Trophoblast cell (in vitro differentiated cells and primary cell): ENCODE measurements at regions not wholly inside any gene's neighbourhood (a gene's known extent, or its start where the extent isn't known, plus 50 kb on each side); places are given as distances from the start of the nearest gene placed in this dataset.
A peak's percentile ranks its signal among the peaks of the same experiment; 100 is the strongest.

Source experiments
- DNase-seq, 2 donors: peaks; one replicate each; pipeline ENCODE4 v3.0.0-alpha.2; 2016
- H2AFZ ChIP-seq: 2 replicates; pipeline ENCODE4 v1.6.1; 2013; ENCODE audit warnings: low read length, moderate library complexity, mild to moderate bottlenecking; ENCODE audit not compliant: insufficient read depth, poor library complexity
- H2AK5ac ChIP-seq: 2 replicates; pipeline ENCODE4 v1.6.1; 2013; ENCODE audit warnings: mild to moderate bottlenecking, low read length
- H2BK120ac ChIP-seq: 2 replicates; pipeline ENCODE4 v1.6.1; 2013; ENCODE audit warnings: low read length, mild to moderate bottlenecking, moderate library complexity; ENCODE audit not compliant: insufficient read depth, poor library complexity
- H2BK12ac ChIP-seq: 2 replicates; pipeline ENCODE4 v1.6.1; 2013; ENCODE audit warnings: mild to moderate bottlenecking, low read length, moderate library complexity
- H2BK5ac ChIP-seq: 2 replicates; pipeline ENCODE4 v1.6.1; 2013; ENCODE audit warnings: low read length, low read depth, moderate library complexity, mild to moderate bottlenecking; ENCODE audit not compliant: poor library complexity
- H3K14ac ChIP-seq: 2 replicates; pipeline ENCODE4 v1.6.1; 2013; ENCODE audit warnings: mild to moderate bottlenecking, low read length
- H3K18ac ChIP-seq: 2 replicates; pipeline ENCODE4 v1.6.1; 2013; ENCODE audit warnings: mild to moderate bottlenecking, low read length
- H3K23ac ChIP-seq: 2 replicates; pipeline ENCODE4 v1.6.1; 2013; ENCODE audit warnings: low read length
- H3K27ac ChIP-seq: 2 replicates; pipeline ENCODE4 v1.5.1; 2013; ENCODE audit warnings: low read depth, mild to moderate bottlenecking, inconsistent platforms, low read length, moderate library complexity
- H3K27me3 ChIP-seq: 2 replicates; pipeline ENCODE4 v1.6.1; 2013; ENCODE audit warnings: inconsistent platforms, mild to moderate bottlenecking, low read length, moderate library complexity; ENCODE audit not compliant: insufficient read depth
- H3K36me3 ChIP-seq, 2 experiments: 1 replicate in 1 of 2; 2 replicates in 1 of 2; pipeline ENCODE4 v1.6.1; 2013; ENCODE audit warnings: low read length in 2 of 2, mild to moderate bottlenecking in 2 of 2, moderate library complexity in 1 of 2; ENCODE audit not compliant: insufficient read depth in 2 of 2, control insufficient read depth in 1 of 2
- H3K4ac ChIP-seq: 2 replicates; pipeline ENCODE4 v1.6.1; 2013; ENCODE audit warnings: low read depth, mild to moderate bottlenecking, low read length, moderate library complexity
- H3K4me1 ChIP-seq, 2 experiments: 1 replicate in 1 of 2; 2 replicates in 1 of 2; pipeline ENCODE4 v1.6.1; 2013; ENCODE audit warnings: low read length in 2 of 2, mild to moderate bottlenecking in 2 of 2, moderate library complexity in 1 of 2; ENCODE audit not compliant: insufficient read depth in 2 of 2, control insufficient read depth in 1 of 2
- H3K4me2 ChIP-seq: 2 replicates; pipeline ENCODE4 v1.6.1; 2013; ENCODE audit warnings: inconsistent platforms, mild to moderate bottlenecking, low read length, moderate library complexity
- H3K4me3 ChIP-seq: 2 replicates; pipeline ENCODE4 v1.5.1; 2013; ENCODE audit warnings: mild to moderate bottlenecking, low read depth, low read length, inconsistent platforms
- H3K79me1 ChIP-seq: one replicate; pipeline ENCODE4 v1.6.1; 2013; ENCODE audit warnings: low read length
- H3K79me2 ChIP-seq: 2 replicates; pipeline ENCODE4 v1.6.1; 2013; ENCODE audit warnings: low read length, mild to moderate bottlenecking; ENCODE audit not compliant: control insufficient read depth, insufficient read depth, poor library complexity
- H3K9ac ChIP-seq: 2 replicates; pipeline ENCODE4 v1.6.1; 2013; ENCODE audit warnings: mild to moderate bottlenecking, low read length
- H3K9me3 ChIP-seq: 2 replicates; pipeline ENCODE4 v1.6.1; 2013; ENCODE audit warnings: low read depth, mild to moderate bottlenecking, control low read depth, inconsistent platforms, low read length; ENCODE audit not compliant: insufficient read depth
- H4K12ac ChIP-seq: 2 replicates; pipeline ENCODE4 v1.6.1; 2013; ENCODE audit warnings: low read depth, mild to moderate bottlenecking, low read length, moderate library complexity
- H4K8ac ChIP-seq: 2 replicates; pipeline ENCODE4 v1.6.1; 2013; ENCODE audit warnings: low read depth, mild to moderate bottlenecking, low read length, moderate library complexity
- H4K91ac ChIP-seq: one replicate; pipeline ENCODE4 v1.6.1; 2013; ENCODE audit warnings: low read depth, mild to moderate bottlenecking, low read length, moderate library complexity
- WGBS: extraction: QIAGEN DNeasy Blood & Tissue Kit; methylation state at CpG from one replicate; pipeline ENCODE4 v1.1.7; 2013; ENCODE audit warnings: missing lambda C conversion rate; ENCODE audit not compliant: insufficient read length, insufficient coverage; ENCODE audit errors: extremely low coverage; 5-methylcytosine and 5-hydroxymethylcytosine counted together

DNA sequence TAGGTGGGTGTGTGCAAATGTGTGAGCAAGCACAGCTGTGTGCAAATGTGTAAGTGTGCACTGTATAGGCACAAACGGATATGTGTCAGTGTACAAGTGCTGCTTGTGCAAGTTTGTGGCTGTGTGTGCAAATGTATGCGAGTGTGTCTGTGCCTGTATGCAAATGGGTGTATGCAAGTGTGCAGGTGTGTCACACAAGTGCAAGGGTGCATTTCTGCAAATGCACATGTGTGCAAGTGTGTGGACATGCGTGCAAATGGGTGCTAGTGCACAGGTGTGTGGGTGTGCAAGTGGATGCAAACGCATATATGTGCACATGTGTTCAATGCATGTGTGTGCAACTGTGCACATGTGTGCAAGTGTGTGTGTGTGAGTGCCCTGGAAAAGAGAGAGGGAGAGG is 76.5 kb upstream of the TNRC6C start:
- H3K4me1 ChIP-seq, result no peaks in the 10 kb centered on the region
- no peak overlapping the region for H2BK5ac ChIP-seq
- H3K27me3 ChIP-seq, result peaks cover 4% of the 10 kb centered on the region
- peak overlapping the region; percentile 25 for H3K4me3 ChIP-seq
- no peak overlapping the region for H4K8ac ChIP-seq
- no peaks in the 10 kb centered on the region for H3K79me1 ChIP-seq
- H3K9ac ChIP-seq, result no peak overlapping the region
- H3K18ac ChIP-seq, result no peak overlapping the region
- H3K36me3 ChIP-seq, result no peaks in the 10 kb centered on the region
- no peak overlapping the region for H2BK12ac ChIP-seq
- H4K12ac ChIP-seq, result no peak overlapping the region
- H2AFZ ChIP-seq, result no peak overlapping the region
- no peaks in the 10 kb centered on the region for H3K79me2 ChIP-seq
- no peak overlapping the region for H4K91ac ChIP-seq
- no peak for DNase-seq
- no peak overlapping the region for H3K27ac ChIP-seq
- H3K4ac ChIP-seq, result no peak overlapping the region
- peaks cover 4% of the 10 kb centered on the region for H3K9me3 ChIP-seq
- no CpG with 5 or more reads among the region's 4 CpGs for WGBS
- H3K23ac ChIP-seq, result no peak overlapping the region
- H3K4me2 ChIP-seq, result no peak overlapping the region
- no peak overlapping the region for H3K14ac ChIP-seq
- no peak overlapping the region for H2BK120ac ChIP-seq
- H2AK5ac ChIP-seq, result no peak overlapping the region

DNA sequence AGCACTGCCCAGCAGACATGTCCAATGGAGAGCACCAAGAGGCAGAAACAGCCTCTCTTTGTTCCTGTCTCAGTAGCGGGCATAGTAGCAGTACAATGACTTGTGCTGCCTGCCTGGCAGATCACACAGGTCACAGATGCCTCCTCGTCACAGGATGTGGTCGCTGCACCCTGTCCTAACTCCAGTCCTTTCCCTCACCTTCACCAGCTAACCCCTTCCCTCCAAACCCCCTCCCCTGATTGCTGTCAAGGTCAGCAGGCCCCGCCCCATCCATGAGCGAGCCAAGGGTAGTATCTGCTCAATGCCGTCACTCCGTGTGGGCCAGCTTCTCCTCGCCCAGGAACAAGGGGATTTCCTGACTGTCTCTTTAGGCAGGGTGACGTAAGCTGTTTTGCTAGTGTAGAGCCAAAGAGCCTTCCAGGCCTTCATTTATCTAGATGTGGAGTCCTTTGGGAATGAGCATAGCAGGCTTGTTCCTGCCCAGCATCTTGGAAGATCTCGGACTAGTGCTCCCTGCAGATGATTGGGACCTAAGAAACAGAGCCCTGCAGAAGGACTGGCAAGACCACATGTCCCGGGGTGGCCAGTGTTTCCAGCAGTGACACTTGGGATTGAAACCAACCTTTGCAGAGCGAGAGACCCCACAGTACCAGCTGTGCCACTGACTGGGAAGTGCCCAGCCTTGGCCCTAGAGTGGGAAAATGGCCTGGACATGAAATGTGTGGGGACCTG is 75.9 kb upstream of the TNRC6C start:
- Histone ChIP-seq H3K18ac (no peak overlapping the region), H3K23ac (no peak overlapping the region), H3K14ac (no peak overlapping the region), H2AK5ac (no peak overlapping the region), H2BK12ac (no peak overlapping the region), H3K36me3 (no peaks in the 10 kb centered on the region), H4K12ac (no peak overlapping the region), H3K4ac (no peak overlapping the region), H3K9me3 (peaks cover 4% of the 10 kb centered on the region), H3K9ac (no peak overlapping the region), H2AFZ (no peak overlapping the region), H3K27me3 (peaks cover 6% of the 10 kb centered on the region), H3K4me3 (no peak overlapping the region), H3K4me2 (no peak overlapping the region), H2BK120ac (no peak overlapping the region), H2BK5ac (no peak overlapping the region), H3K79me2 (no peaks in the 10 kb centered on the region), H4K8ac (no peak overlapping the region), H3K4me1 (peaks cover 2 to 4% of the 10 kb centered on the region in 2 experiments), H3K79me1 (no peaks in the 10 kb centered on the region), H4K91ac (no peak overlapping the region), H3K27ac (no peak overlapping the region)
- WGBS, result no CpG with 5 or more reads among the region's 12 CpGs
- peak in 1 of 2 donors; percentile 27 for DNase-seq

DNA sequence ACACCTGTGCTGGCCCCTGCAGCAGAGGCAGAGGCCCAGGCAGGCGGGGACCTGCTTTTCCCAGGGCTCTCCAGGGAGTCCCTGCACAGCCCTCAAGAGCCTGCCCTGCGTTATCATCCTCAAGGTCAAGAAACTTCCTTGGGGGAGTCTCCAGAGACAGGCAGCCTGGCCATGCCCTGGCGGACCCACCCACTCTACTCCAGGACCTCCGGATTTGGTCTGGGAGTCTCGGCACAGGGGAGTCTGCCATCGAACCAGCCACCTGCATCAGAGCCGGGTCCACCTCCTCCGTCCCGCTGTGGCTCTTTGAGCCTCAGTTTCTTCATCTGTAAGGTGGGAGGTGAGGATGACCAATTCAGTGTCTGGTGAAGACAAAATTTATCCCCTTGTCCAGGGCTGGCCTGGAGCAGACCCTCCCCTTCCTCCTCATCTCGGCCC is 75.3 kb upstream of the TNRC6C start:
- Histone ChIP-seq H3K9me3 (peaks cover 4% of the 10 kb centered on the region), H4K12ac (no peak overlapping the region), H3K36me3 (no peaks in the 10 kb centered on the region), H2AFZ (no peak overlapping the region), H3K14ac (no peak overlapping the region), H3K79me1 (no peaks in the 10 kb centered on the region), H2BK12ac (no peak overlapping the region), H3K27me3 (peaks cover 8% of the 10 kb centered on the region), H2BK120ac (no peak overlapping the region), H3K4me3 (no peak overlapping the region), H4K8ac (no peak overlapping the region), H2BK5ac (no peak overlapping the region), H3K18ac (no peak overlapping the region), H4K91ac (no peak overlapping the region), H2AK5ac (no peak overlapping the region), H3K4me2 (no peak overlapping the region), H3K4ac (no peak overlapping the region), H3K9ac (no peak overlapping the region), H3K79me2 (no peaks in the 10 kb centered on the region), H3K23ac (no peak overlapping the region), H3K4me1 (peaks cover 6 to 8% of the 10 kb centered on the region in 2 experiments), H3K27ac (no peak overlapping the region)
- WGBS, result no CpG with 5 or more reads among the region's 10 CpGs
- DNase-seq, result no peak

DNA sequence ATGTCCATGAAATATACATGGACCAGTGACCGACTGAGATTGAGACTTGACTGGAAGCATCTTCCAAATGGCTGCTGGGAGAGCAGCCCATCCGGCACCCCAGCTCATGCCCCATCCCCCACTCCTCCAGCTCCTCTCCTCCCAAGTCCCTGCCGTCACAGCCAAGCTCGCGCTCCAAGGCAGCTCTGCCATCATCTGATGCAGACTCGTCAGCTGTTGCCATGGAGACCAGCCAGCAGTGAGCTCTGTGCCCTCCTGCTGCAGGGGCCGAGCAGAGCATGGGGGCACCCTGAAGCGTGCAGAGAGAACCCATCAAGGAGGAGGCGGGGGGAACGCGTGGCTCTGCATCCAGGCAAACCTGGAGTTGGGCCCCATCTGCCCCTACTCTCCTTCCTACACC is 74.5 kb upstream of the TNRC6C start:
- Histone ChIP-seq H2BK5ac (no peak overlapping the region), H2BK12ac (no peak overlapping the region), H3K9me3 (peaks cover 4% of the 10 kb centered on the region), H3K4me1 (peaks cover 6 to 8% of the 10 kb centered on the region in 2 experiments), H3K79me1 (no peaks in the 10 kb centered on the region), H3K27ac (no peak overlapping the region), H3K23ac (no peak overlapping the region), H3K4me2 (no peak overlapping the region), H3K27me3 (peaks cover 8% of the 10 kb centered on the region), H3K4me3 (no peak overlapping the region), H3K9ac (no peak overlapping the region), H3K79me2 (no peaks in the 10 kb centered on the region), H3K18ac (no peak overlapping the region), H3K14ac (no peak overlapping the region), H4K8ac (no peak overlapping the region), H3K36me3 (no peaks in the 10 kb centered on the region), H3K4ac (no peak overlapping the region), H4K12ac (no peak overlapping the region), H4K91ac (no peak overlapping the region), H2BK120ac (no peak overlapping the region), H2AFZ (no peak overlapping the region), H2AK5ac (no peak overlapping the region)
- WGBS, result no CpG with 5 or more reads among the region's 11 CpGs
- no peak for DNase-seq
